GM21786 (cell line): ENCODE measurements at regions not wholly inside any gene's neighbourhood (a gene's known extent, or its start where the extent isn't known, plus 50 kb on each side); places are given as distances from the start of the nearest gene placed in this dataset.

Source experiments
- ATAC-seq: cut with Tn5 transposase; IDR thresholded peaks from one replicate; pipeline ENCODE4 v1.9.1; 2021; ENCODE audit not compliant: unreplicated experiment

GRCh38 chr1:229195246-229195645, 75.7 kb upstream of the RAB4A start:
- ATAC-seq, result no peak

- ATAC-seq, result no peak
These were observed 74.3 kb upstream of the RAB4A start for GRCh38 chr1:229196404-229197264.

DNA sequence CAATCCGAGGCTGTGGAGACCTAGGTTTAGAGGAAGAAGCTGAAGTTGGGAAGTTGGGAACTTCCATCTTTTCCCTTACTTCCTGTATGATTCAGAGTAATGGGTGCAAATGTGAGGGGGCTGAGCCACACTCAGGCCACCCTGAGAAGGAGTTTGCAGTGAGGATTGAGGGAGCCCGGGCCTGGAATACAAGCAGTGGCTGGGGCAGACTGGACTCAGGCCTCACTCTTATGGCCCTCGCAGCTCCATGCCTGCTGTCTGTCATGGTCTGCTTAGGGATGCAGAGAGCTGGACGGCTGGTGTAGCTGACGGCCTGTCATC, 73.7 kb upstream of the RAB4A start:
- no peak for ATAC-seq

DNA sequence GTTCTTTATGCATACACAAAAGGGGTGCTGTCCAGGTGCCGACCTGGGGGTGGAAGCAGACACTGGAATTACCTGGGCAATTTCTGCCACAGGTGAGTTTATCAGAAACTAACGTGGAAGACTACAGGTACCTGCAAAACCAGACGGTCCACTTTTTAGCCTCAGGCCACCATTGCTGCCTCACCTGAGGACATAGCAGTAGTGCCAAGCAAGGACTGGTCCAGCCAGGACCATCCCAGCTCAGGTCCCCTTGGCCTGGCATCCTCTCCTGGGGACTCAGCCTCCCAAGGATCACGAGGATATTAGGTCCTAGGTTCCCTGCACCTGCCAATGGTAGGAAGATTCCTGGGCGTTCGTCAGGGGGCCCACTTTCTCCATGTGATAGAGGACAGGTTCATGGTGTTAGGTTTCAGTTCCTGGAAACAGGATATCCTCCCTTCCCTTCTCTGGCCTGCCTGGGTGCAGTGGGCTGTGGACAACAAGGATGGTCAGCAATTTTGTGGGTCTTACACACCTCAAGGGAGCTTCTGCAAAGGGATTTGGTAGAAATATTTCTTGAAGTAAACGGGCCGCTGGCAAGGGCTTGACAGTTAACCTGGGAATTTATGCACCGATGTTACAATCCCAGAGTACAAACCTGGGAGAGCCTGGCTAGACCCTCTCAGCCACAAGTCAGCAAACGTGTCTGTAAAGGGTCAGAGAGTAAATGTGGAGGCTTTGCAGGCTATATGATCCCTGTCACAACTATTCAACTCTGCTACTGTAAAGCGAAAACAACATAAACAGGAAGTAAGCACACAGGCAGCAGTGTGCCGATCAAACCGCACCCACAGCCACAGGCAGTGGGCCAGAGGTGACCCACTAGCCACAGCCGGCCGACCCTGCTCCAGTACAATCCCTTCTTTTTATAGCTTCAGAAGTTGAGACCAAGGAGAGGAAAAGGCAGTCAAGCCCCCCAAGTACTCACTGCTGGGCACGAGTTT, 71.4 kb upstream of the RAB4A start:
- peak; percentile 61 for ATAC-seq

GRCh38 chr1:229203030-229203751, 67.7 kb upstream of the RAB4A start:
- no peak for ATAC-seq

GRCh38 chr1:229203991-229204632, 66.8 kb upstream of the RAB4A start:
- ATAC-seq, result no peak

DNA sequence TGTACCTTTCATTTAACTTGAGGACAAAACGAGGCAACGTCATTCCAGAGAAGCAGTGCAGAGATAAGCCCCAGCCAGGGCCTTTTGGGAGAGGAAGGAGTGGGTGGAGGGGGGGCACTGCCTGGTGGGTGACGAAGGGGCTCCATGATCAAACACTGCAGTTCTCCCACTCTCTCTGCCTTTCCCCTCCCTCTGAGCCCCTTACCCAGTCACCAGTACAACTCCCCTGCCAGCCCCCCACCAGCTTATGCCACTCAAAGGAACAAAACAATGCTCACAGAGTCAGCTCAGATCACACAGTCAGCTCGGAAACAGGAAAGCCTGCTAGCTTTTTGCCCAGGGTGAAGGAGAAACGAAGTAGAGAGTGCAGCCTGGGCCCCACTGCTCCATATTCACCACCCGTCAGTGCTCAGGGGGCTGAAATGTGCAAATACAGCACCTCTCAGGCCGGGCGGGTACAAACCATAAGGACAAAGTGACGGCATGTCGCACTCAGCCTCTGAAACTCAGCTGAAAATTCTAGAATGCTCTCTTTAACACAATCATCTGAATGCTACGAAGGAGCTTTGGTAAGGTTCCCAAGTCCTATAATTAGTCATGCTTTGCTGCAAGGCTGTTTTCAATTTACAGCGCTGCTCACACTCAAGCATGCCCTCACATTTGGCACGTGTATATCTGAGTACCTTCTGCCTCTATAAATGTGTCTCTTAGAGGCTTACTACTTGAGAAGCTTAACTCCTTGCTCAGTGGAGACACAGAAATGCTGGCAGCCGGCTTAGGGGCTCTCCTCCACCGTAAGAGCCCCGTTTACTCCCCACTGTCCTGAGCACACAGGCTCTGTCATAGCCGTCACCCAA, 65.8 kb upstream of the RAB4A start:
- no peak for ATAC-seq

- no peak for ATAC-seq
These were observed 65.1 kb upstream of the RAB4A start for GRCh38 chr1:229205854-229206253.

- ATAC-seq, result no peak
These were observed 63.0 kb upstream of the RAB4A start for GRCh38 chr1:229207916-229208315.

GRCh38 chr1:229208481-229208880, 62.4 kb upstream of the RAB4A start:
- no peak for ATAC-seq

- no peak for ATAC-seq
These were observed 61.5 kb upstream of the RAB4A start for GRCh38 chr1:229209386-229209785.

GRCh38 chr1:229209816-229210215, 61.1 kb upstream of the RAB4A start:
- no peak for ATAC-seq

DNA sequence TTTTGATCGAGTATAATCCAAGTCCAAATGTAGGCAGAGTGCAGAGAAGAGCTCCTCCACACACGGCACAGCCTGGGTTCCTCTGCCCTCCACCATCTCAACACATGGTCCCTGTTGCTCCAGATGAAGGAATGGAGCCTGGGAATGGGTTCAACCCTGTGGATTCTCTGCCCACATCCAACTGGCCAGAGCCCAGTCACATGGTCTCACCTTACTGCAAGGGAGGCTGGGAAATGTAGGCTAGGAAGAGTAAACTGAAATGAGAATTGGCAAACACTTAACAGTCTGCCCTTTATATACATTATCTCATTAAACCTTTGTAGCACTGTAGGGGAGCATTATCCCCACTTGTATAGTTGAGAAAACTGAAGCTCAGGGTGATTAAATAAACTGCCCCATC, 60.1 kb upstream of the RAB4A start:
- no peak for ATAC-seq

DNA sequence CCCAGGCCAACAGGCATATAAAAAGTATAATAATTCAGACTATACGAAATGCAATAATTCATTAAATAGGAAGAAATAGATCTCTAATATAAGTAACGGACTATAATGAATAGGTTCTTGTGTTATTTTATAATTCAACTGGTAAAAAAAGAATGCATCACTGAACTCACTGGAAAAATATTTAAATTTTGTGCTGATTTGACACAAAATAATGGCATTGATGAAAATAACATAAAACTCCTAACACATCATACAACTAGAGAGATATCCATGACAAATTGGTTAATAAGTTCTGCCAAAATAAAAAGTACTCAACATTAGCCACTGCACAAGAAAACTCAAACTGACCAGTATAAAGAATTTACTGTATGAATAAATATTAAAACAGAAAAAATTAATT, 57.1 kb upstream of the RAB4A start:
- no peak for ATAC-seq

DNA sequence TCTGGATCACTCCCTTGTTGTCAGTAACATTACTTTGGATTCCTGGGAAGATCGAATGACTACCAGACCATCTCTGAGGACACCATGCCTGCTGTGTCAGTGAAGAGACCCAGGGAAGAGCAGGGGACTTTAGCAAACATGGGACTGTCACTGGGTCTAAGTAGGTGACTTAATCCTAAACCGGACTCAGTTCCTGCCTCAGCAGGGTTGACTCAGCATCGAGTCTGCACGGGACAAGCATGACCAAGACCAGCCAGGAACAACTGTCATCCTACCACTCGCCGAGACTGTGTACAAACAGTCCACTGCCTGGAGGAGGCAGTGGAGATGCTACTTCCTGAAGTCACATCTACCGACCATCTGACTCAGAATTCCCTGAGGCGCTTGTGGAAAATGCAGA, 53.2 kb upstream of the RAB4A start:
- no peak for ATAC-seq

DNA sequence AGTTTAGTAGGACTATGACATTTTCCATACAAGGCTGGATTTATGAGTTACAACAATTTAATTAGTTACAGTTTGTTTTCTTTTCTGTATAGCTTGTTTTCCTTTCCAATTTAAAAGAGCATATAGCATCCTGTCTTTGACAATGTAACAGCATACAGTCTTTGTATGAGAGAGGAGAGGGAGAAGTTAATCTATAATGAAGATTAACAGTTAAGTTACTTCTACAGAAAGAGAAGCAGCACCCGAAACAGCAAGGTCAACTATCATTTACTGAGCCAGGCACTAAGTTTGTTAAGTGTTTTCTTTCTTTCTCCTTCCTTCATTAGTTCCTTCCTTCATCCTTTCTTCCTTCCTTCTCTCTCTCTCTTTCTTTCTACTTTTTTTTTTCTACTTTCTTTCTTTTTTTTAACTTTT, 52.3 kb upstream of the RAB4A start:
- no peak for ATAC-seq

DNA sequence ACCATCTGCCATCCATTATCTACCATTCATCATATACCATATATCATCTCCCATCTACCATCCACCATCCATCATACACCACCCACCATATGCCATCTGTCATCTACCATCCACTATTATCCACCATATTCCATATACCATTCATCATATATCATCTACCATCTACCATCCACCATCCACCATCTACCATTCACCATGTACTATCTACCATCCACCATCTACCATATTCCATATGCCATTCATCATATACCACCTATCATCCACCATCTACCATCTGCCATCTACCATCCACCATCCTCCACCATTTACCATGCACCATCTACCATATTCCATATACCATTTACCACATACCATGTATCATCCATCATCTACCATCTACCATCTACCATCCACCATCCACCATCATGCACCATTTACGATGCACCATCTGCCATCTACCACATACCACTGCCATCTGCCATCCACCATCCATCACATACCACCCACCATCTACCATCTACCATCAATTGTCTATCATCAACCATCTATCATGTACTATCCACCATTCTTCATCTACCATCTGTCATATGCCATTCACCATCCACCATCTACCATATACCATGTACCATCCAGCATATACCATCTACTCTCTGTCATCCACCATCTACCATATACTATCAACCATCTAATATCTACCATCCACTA, 50.6 kb upstream of the RAB4A start:
- ATAC-seq, result no peak

- no peak for ATAC-seq
These were observed 49.5 kb upstream of the RAB4A start for GRCh38 chr1:229221106-229222019.
